SK-N-SH (cell line): ENCODE measurements at regions not wholly inside any gene's neighbourhood (a gene's known extent, or its start where the extent isn't known, plus 50 kb on each side); places are given as distances from the start of the nearest gene placed in this dataset.

ENCODE experiments used
- CTCF ChIA-PET: fragments of 300-600, 350-600 bp; formaldehyde crosslinking; extraction: SDS; loops from one replicate; lab custom pipeline; 2021; lab: Yijun Ruan, JAX
- POLR2A ChIA-PET: fragments of 350-600 bp; sonication (Branson Sonifier 250); formaldehyde crosslinking; extraction: SDS; loops from one replicate; lab custom pipeline; 2020; ENCODE audit warnings: antibody characterized with exemption, inconsistent platforms; lab: Yijun Ruan, JAX
- DNase-seq: peaks from one replicate; pipeline ENCODE4 v3.0.0; 2012
- H2AFZ ChIP-seq: fragments of 200-600 bp; sonication (generic); 2 replicates; pipeline ENCODE4 v1.8.1; 2016; ENCODE audit warnings: antibody characterized with exemption, mild to moderate bottlenecking, low read depth
- H3F3A ChIP-seq: fragments of 200-600 bp; sonication (generic); replicated peaks from 2 replicates; pipeline ENCODE3; 2016; ENCODE audit warnings: antibody characterized with exemption, mild to moderate bottlenecking; ENCODE audit not compliant: insufficient read depth
- H3K27ac ChIP-seq, 2 experiments: fragments of 200-500 bp in 1 of 2; fragments of 200-600 bp in 1 of 2; sonication (Bioruptor generic) in 1 of 2; sonication (generic), shearing (Covaris generic) in 1 of 2; 2 replicates each; pipeline versions ENCODE4 v1.5.1 to v1.6.1; 2014 to 2016; ENCODE audit warnings: low read depth in 2 of 2, inconsistent platforms in 1 of 2, low read length in 1 of 2, mild to moderate bottlenecking in 1 of 2, mixed read lengths in 1 of 2
- H3K27me3 ChIP-seq: fragments of 200-600 bp; sonication (generic), shearing (Covaris generic); 2 replicates; pipeline ENCODE4 v1.6.1; 2016; ENCODE audit warnings: mixed run types; ENCODE audit not compliant: insufficient read depth
- H3K36me3 ChIP-seq, 2 experiments: fragments of 200-500 bp in 1 of 2; fragments of 200-600 bp in 1 of 2; sonication (Bioruptor generic) in 1 of 2; sonication (generic) in 1 of 2; replicated peaks in 1 of 2; 2 replicates each; pipeline versions ENCODE3 to v1.5.1; 2014 to 2016; ENCODE audit warnings: low read length in 1 of 2, mild to moderate bottlenecking in 1 of 2; ENCODE audit not compliant: insufficient read depth in 2 of 2, control insufficient read depth in 1 of 2
- H3K4me1 ChIP-seq, 2 experiments: fragments of 200-500 bp in 1 of 2; fragments of 200-600 bp in 1 of 2; sonication (Bioruptor generic) in 1 of 2; sonication (generic), shearing (Covaris generic) in 1 of 2; 2 replicates each; pipeline versions ENCODE4 v1.5.1 to v1.6.1; 2014 to 2016; ENCODE audit warnings: low read depth in 1 of 2, low read length in 1 of 2, mixed run types in 1 of 2; ENCODE audit not compliant: insufficient read depth in 2 of 2, control insufficient read depth in 1 of 2
- H3K4me2 ChIP-seq: fragments of 200-600 bp; sonication (generic), shearing (Covaris generic); 2 replicates; pipeline ENCODE4 v1.6.1; 2017; ENCODE audit warnings: mixed run types
- H3K4me3 ChIP-seq, 2 experiments: fragments of 200-500 bp in 1 of 2; fragments of 200-600 bp in 1 of 2; sonication (Bioruptor generic) in 1 of 2; sonication (generic), shearing (Covaris generic) in 1 of 2; 2 replicates each; pipeline versions ENCODE4 v1.5.1 to v1.8.1; 2014 to 2016; ENCODE audit warnings: low read depth in 2 of 2, inconsistent platforms in 1 of 2, low read length in 1 of 2, mild to moderate bottlenecking in 1 of 2, mixed read lengths in 1 of 2, moderate library complexity in 1 of 2
- H3K79me2 ChIP-seq: fragments of 200-600 bp; sonication (generic); 2 replicates; pipeline ENCODE4 v1.8.1; 2017; ENCODE audit warnings: mild to moderate bottlenecking; ENCODE audit not compliant: insufficient read depth
- H3K9ac ChIP-seq: fragments of 200-600 bp; sonication (generic); 2 replicates; pipeline ENCODE4 v1.6.1; 2017; ENCODE audit warnings: mixed run types
- H3K9me2 ChIP-seq: fragments of 200-600 bp; sonication (generic); 2 replicates; pipeline ENCODE4 v1.6.1; 2017; ENCODE audit warnings: mixed run types
- H3K9me3 ChIP-seq: fragments of 200-600 bp; sonication (generic); 2 replicates; pipeline ENCODE4 v1.6.1; 2017; ENCODE audit warnings: mixed run types, mild to moderate bottlenecking, moderate library complexity
- H4K20me1 ChIP-seq: fragments of 200-600 bp; sonication (generic); 2 replicates; pipeline ENCODE4 v1.6.1; 2017; ENCODE audit warnings: mild to moderate bottlenecking, mixed run types; ENCODE audit not compliant: insufficient read depth
- CHD2 ChIP-seq: fragments of 150-350 bp; IDR thresholded peaks from 2 replicates; pipeline ENCODE4 v1.6.1; 2018; ENCODE audit warnings: low read length; ENCODE audit not compliant: partially characterized antibody
- ELF1 ChIP-seq: IDR thresholded peaks from 2 replicates; pipeline ENCODE4 v1.4.0; 2012
- FOXJ3 ChIP-seq: sonication (generic); formaldehyde crosslinking; IDR thresholded peaks from 2 replicates; pipeline ENCODE4 v1.5.1; 2020; ENCODE audit warnings: mild to moderate bottlenecking, missing genetic modification reagents
- FOXM1 ChIP-seq: IDR thresholded peaks from 2 replicates; pipeline ENCODE4 v1.4.0; 2012; ENCODE audit warnings: low read depth, mild to moderate bottlenecking
- JUND ChIP-seq: IDR thresholded peaks from 2 replicates; pipeline ENCODE4 v1.4.0; 2012
- MXI1 ChIP-seq: IDR thresholded peaks from 2 replicates; pipeline ENCODE4 v1.6.1; 2012; ENCODE audit warnings: mild to moderate bottlenecking, low read depth, low read length, improper control_type of control experiment
- RCOR1 ChIP-seq: fragments of 150-350 bp; IDR thresholded peaks from 2 replicates; pipeline ENCODE4 v1.6.1; 2017; ENCODE audit warnings: antibody characterized with exemption, low read length
- RFX5 ChIP-seq: IDR thresholded peaks from 2 replicates; pipeline ENCODE4 v1.6.1; 2012; ENCODE audit warnings: mild to moderate bottlenecking, improper control_type of control experiment, low read length
- TEAD4 ChIP-seq: IDR thresholded peaks from 2 replicates; pipeline ENCODE4 v1.4.0; 2012; ENCODE audit warnings: mild to moderate bottlenecking, borderline replicate concordance; ENCODE audit not compliant: insufficient read depth
- WGBS: methylation state at CpG from one replicate; pipeline ENCODE4 v1.1.6; 2017; ENCODE audit warnings: low lambda C conversion rate; 5-methylcytosine and 5-hydroxymethylcytosine counted together
- TF ChIP-seq, protein P1 (sequence below): IDR thresholded peaks from 2 replicates; pipeline ENCODE4 v1.4.0; 2012; ENCODE audit warnings: low read depth
- TF ChIP-seq, protein P2 (sequence below): fragments of 200-600 bp; sonication (generic); IDR thresholded peaks from 2 replicates; pipeline ENCODE4 v1.6.1; 2017; ENCODE audit warnings: antibody characterized with exemption, mild to moderate bottlenecking, moderate library complexity
- TF ChIP-seq, protein P3 (sequence below): IDR thresholded peaks from 2 replicates; pipeline ENCODE4 v1.4.0; 2012; ENCODE audit warnings: low read depth, borderline replicate concordance

DNA sequence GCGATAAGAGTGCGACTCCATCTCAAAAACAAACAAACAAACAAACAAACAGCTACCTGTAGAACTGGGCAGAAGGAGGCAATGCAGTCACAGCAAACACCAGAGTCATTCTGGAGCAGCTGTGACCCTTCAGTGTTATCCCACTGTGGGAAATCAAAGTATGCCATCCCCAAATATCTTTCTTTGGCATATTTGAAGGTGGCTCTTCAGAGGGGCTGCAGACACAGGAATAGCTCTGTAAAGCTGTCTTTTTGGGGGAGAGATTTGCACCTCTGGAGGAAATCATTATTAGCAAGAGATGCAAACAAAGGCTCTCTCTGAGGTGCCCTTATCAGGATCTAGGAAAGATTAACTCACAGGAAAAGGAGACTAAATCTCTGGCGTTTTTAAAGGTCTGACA, 98.5 kb upstream of the XPO1 start:
- ChIA-PET POLR2A (no interaction called here), CTCF (interaction anchor here (0.7 kb wide), 1 partner anchor 49 kb away, joined by 3 read pairs; no protein-coding TSS in a partner anchor)
- Histone ChIP-seq H3K9ac (no peak overlapping the region), H2AFZ (no peak overlapping the region), H3K4me1 (peaks cover 0 to 4% of the 10 kb centered on the region in 2 experiments; a peak in 2 of 4 replicates), H4K20me1 (no peaks in the 10 kb centered on the region), H3K4me2 (no peak overlapping the region), H3K4me3 (no peak overlapping the region), H3K36me3 (no peaks in the 10 kb centered on the region), H3K27ac (no peak overlapping the region), H3K79me2 (no peaks in the 10 kb centered on the region), H3F3A (peaks cover 3% of the 10 kb centered on the region), H3K9me2 (no peaks in the 10 kb centered on the region), H3K27me3 (no peaks in the 10 kb centered on the region), H3K9me3 (no peaks in the 10 kb centered on the region)
- TF ChIP-seq, protein P1, sequence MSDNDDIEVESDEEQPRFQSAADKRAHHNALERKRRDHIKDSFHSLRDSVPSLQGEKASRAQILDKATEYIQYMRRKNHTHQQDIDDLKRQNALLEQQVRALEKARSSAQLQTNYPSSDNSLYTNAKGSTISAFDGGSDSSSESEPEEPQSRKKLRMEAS, result no peak
- TF ChIP-seq CHD2 (no peak), FOXM1 (no peak), RCOR1 (no peak), ELF1 (no peak), JUND (no peak), TEAD4 (no peak), FOXJ3 (CRISPR knock-in tag) (no peak), RFX5 (no peak), MXI1 (no peak)
- 81% methylated on average over 3 of the region's 3 CpGs for WGBS
- DNase-seq, result no peak

DNA sequence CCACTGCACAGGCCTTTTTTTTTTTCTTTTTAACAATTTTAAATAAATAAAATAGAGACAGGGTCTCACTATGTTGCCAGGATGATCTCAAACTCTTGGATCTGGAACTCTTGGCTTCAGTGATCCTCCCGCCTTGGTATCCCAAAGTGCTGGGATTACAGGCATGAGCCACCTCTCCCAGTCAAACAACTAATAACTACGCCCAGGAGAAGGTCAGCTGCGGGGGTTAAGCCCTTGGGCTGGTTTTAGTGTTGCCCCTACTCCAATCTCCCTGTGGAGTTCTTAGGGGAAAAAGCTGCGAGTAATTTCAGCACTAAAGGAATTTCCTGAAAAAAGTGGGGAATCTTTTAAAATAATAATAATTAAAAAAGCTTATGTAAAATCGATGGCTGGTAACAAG, 96.4 kb upstream of the XPO1 start:
- WGBS, result 81% methylated on average over 5 of the region's 5 CpGs
- CTCF ChIA-PET, result interaction anchor here (1.2 kb wide), 2 partner anchors 344 to 499 kb away, joined by 3 to 4 read pairs; no protein-coding TSS in a partner anchor

DNA sequence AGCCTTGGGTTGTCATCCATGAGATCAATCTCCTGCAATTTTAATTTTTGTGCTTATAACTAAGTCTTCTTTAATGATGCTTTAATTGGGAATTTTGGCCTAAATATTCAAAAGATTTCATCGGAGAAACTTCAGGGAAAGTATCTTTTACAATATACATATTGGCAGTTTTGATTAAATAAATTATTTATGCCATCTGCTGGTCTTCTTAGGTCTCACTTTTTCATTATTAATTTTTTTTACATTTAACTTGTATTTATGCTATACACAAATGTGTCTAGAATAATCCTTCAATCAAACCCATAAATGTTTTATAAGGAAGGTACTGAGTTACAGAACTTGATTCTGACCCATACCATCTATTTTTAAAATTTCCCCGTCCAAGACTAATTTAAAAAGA, 95.1 kb upstream of the XPO1 start:
- WGBS, result 67% methylated on average over 2 of the region's 2 CpGs
- POLR2A ChIA-PET, result no interaction called here
- Histone ChIP-seq H3K27me3 (no peaks in the 10 kb centered on the region), H4K20me1 (no peaks in the 10 kb centered on the region), H3K4me2 (no peak overlapping the region), H3K9me2 (no peaks in the 10 kb centered on the region), H3K9ac (no peak overlapping the region), H2AFZ (no peak overlapping the region), H3K79me2 (no peaks in the 10 kb centered on the region), H3K36me3 (no peaks in the 10 kb centered on the region)
- no peak for DNase-seq
- TF ChIP-seq MXI1, result no peak
- TF ChIP-seq, protein P2, sequence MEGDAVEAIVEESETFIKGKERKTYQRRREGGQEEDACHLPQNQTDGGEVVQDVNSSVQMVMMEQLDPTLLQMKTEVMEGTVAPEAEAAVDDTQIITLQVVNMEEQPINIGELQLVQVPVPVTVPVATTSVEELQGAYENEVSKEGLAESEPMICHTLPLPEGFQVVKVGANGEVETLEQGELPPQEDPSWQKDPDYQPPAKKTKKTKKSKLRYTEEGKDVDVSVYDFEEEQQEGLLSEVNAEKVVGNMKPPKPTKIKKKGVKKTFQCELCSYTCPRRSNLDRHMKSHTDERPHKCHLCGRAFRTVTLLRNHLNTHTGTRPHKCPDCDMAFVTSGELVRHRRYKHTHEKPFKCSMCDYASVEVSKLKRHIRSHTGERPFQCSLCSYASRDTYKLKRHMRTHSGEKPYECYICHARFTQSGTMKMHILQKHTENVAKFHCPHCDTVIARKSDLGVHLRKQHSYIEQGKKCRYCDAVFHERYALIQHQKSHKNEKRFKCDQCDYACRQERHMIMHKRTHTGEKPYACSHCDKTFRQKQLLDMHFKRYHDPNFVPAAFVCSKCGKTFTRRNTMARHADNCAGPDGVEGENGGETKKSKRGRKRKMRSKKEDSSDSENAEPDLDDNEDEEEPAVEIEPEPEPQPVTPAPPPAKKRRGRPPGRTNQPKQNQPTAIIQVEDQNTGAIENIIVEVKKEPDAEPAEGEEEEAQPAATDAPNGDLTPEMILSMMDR, result peak; percentile 58
- TF ChIP-seq, all 33 proteins: peak for 1
- CTCF ChIA-PET, result interaction anchor here (0.6 kb wide), 1 partner anchor 27 kb away, joined by 3 read pairs; no protein-coding TSS in a partner anchor
- H3K9me3 ChIP-seq, result no peaks in the 10 kb centered on the region
- H3K4me3 ChIP-seq, result no peak overlapping the region
- H3K27ac ChIP-seq, result no peak overlapping the region
- H3F3A ChIP-seq, result no peaks in the 10 kb centered on the region
- peaks cover 0 to 4% of the 10 kb centered on the region in 2 experiments; a peak in 2 of 4 replicates for H3K4me1 ChIP-seq

More for the DNA sequence above, 96.4 kb upstream of the XPO1 start:
- H3K9ac ChIP-seq, result no peak overlapping the region
- H3F3A ChIP-seq, result peaks cover 3% of the 10 kb centered on the region
- no peaks in the 10 kb centered on the region for H3K79me2 ChIP-seq
- no peaks in the 10 kb centered on the region for H3K27me3 ChIP-seq
- no peaks in the 10 kb centered on the region for H3K9me2 ChIP-seq
- 0 out of 2 replicates have a peak overlapping the region, but pooled peaks have one; percentile 3 for H2AFZ ChIP-seq
- POLR2A ChIA-PET, result no interaction called here
- H3K4me3 ChIP-seq, result no peak overlapping the region
- DNase-seq, result no peak
- H3K4me2 ChIP-seq, result no peak overlapping the region
- H3K4me1 ChIP-seq, result peaks cover 0 to 4% of the 10 kb centered on the region in 2 experiments; a peak in 2 of 4 replicates
- no peaks in the 10 kb centered on the region for H3K9me3 ChIP-seq
- no peak overlapping the region for H3K27ac ChIP-seq
- no peaks in the 10 kb centered on the region for H4K20me1 ChIP-seq
- no peaks in the 10 kb centered on the region for H3K36me3 ChIP-seq
- TF ChIP-seq MXI1, result no peak
- TF ChIP-seq, protein P3, sequence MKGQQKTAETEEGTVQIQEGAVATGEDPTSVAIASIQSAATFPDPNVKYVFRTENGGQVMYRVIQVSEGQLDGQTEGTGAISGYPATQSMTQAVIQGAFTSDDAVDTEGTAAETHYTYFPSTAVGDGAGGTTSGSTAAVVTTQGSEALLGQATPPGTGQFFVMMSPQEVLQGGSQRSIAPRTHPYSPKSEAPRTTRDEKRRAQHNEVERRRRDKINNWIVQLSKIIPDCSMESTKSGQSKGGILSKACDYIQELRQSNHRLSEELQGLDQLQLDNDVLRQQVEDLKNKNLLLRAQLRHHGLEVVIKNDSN, result no peak
